ENCODE measurements at regions not wholly inside any gene's neighbourhood (a gene's known extent, or its start where the extent isn't known, plus 50 kb on each side); places are given as distances from the start of the nearest gene placed in this dataset.
A peak's percentile ranks its signal among the peaks of the same experiment; 100 is the strongest.

DNA sequence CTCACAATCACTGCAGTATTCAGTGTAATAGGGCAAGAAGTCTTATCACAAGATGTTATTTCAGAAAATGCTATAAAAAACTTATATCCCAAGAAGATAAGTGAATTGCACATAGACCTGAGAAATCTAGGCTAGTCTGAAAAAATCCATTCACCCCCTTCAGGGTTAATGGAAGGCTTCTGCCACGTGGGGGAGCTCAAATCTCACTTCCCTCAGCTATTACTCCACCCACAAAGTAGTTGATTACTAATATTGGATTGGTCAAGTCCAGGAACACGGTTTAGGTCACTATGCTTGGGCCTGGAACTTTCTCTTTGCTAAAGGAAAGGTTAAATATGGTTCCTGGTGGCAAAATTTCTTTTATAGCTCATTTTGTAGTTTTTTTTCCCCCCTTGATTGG, 51.2 kb upstream of the ADAM23 start:
- TF ChIP-seq EP300 (IDR thresholded peaks at IDR 0.05; ENCODE audit: low read depth) (no peak), POLR2AphosphoS5 (IDR thresholded peaks at IDR 0.05) (no peak), POLR2A (IDR thresholded peaks at IDR 0.05) (no peak)
- TF ChIP-seq, protein P1, sequence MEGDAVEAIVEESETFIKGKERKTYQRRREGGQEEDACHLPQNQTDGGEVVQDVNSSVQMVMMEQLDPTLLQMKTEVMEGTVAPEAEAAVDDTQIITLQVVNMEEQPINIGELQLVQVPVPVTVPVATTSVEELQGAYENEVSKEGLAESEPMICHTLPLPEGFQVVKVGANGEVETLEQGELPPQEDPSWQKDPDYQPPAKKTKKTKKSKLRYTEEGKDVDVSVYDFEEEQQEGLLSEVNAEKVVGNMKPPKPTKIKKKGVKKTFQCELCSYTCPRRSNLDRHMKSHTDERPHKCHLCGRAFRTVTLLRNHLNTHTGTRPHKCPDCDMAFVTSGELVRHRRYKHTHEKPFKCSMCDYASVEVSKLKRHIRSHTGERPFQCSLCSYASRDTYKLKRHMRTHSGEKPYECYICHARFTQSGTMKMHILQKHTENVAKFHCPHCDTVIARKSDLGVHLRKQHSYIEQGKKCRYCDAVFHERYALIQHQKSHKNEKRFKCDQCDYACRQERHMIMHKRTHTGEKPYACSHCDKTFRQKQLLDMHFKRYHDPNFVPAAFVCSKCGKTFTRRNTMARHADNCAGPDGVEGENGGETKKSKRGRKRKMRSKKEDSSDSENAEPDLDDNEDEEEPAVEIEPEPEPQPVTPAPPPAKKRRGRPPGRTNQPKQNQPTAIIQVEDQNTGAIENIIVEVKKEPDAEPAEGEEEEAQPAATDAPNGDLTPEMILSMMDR (IDR thresholded peaks at IDR 0.05) = peak in 3 of 5 experiments; percentile 16 to 25 (median 22)
